ENCODE measurements at regions not wholly inside any gene's neighbourhood (a gene's known extent, or its start where the extent isn't known, plus 50 kb on each side); places are given as distances from the start of the nearest gene placed in this dataset.

GRCh38 chr1:69410457-69410850, 157.3 kb upstream of the LRRC7 start:
- TF ChIP-seq GABPA (IDR thresholded peaks at IDR 0.05; ENCODE audit: low read depth) = no peak
- no peak for TF ChIP-seq CTCF (IDR thresholded peaks at IDR 0.05; ENCODE audit: insufficient read depth, low read length)
- no peak for TF ChIP-seq POLR2AphosphoS5 (IDR thresholded peaks at IDR 0.05; ENCODE audit: low read depth)
- TF ChIP-seq REST (IDR thresholded peaks at IDR 0.05; ENCODE audit: insufficient replicate concordance, low read depth) = no peak

Data from HL-60 (cell line).